ENCODE measurements at regions not wholly inside any gene's neighbourhood (a gene's known extent, or its start where the extent isn't known, plus 50 kb on each side); places are given as distances from the start of the nearest gene placed in this dataset.
"Not testable (repeated sequence)": the region's sequence is repeated elsewhere in the genome, so short reads cannot be mapped to it uniquely, and the experiment has no call there.

DNA sequence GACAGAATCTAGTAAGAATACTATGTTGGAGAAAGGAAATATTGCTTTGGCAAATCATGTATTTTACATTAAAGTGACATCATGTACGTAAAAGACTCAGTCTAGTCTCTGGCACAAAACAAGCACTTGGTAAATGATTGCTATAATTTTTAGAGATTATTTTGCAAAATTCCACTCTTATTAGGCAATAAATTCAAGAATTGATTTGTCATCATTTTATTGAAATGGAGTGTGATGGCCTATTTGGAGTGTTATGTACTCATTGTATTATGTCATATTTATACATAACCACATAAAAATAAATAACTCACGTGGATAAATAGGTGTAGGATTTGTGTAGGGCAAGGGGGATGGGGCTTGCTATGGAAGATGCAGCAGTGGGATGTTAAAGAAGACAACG, 70.0 kb upstream of the FYN start:
- intact Hi-C loops (cut with DNase I): no loop called here
- no peaks in the 10 kb centered on the region for H3K36me3 ChIP-seq
- TF ChIP-seq, protein P1, sequence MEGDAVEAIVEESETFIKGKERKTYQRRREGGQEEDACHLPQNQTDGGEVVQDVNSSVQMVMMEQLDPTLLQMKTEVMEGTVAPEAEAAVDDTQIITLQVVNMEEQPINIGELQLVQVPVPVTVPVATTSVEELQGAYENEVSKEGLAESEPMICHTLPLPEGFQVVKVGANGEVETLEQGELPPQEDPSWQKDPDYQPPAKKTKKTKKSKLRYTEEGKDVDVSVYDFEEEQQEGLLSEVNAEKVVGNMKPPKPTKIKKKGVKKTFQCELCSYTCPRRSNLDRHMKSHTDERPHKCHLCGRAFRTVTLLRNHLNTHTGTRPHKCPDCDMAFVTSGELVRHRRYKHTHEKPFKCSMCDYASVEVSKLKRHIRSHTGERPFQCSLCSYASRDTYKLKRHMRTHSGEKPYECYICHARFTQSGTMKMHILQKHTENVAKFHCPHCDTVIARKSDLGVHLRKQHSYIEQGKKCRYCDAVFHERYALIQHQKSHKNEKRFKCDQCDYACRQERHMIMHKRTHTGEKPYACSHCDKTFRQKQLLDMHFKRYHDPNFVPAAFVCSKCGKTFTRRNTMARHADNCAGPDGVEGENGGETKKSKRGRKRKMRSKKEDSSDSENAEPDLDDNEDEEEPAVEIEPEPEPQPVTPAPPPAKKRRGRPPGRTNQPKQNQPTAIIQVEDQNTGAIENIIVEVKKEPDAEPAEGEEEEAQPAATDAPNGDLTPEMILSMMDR (IDR thresholded peaks at IDR 0.05): no peak
- H3K27me3 ChIP-seq: no peaks in the 10 kb centered on the region
- H3K4me3 ChIP-seq: no peak overlapping the region
- H3K4me1 ChIP-seq: peaks cover 0 to 16% of the 10 kb centered on the region in 2 donors
- ATAC-seq (no peak), DNase-seq (no peak)
- H3K27ac ChIP-seq: no peak overlapping the region
- H3K9me3 ChIP-seq: no peaks in the 10 kb centered on the region

DNA sequence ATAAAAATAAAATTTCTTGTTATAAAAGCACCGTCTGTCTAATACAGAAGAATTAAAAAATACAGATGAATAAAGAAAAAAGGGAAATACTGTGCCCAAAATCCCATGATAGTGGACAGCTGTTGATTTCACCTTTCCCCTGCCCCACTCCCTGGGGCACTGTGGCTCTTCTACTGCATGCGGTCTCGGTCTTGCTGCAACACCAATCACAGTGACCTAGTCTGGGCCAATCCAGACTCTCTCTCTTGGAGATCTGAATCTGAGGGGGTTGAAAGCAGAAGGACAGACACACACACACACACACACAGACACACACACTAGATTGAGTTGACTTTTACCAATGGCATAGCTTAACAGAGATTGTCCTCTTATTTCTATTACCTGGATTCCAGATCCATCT, 70.5 kb upstream of the FYN start:
- peak; percentile 52 for ATAC-seq
- no peak overlapping the region for H3K4me3 ChIP-seq
- intact Hi-C loops (cut with DNase I): no loop called here
- TF ChIP-seq, protein P1 (IDR thresholded peaks at IDR 0.05): no peak
- H3K27ac ChIP-seq: no peak overlapping the region
- peak in 1 of 4 donors; percentile 44 for DNase-seq
- no peaks in the 10 kb centered on the region for H3K36me3 ChIP-seq
- no peaks in the 10 kb centered on the region for H3K9me3 ChIP-seq
- peaks cover 0 to 16% of the 10 kb centered on the region in 2 donors for H3K4me1 ChIP-seq
- H3K27me3 ChIP-seq: no peaks in the 10 kb centered on the region

DNA sequence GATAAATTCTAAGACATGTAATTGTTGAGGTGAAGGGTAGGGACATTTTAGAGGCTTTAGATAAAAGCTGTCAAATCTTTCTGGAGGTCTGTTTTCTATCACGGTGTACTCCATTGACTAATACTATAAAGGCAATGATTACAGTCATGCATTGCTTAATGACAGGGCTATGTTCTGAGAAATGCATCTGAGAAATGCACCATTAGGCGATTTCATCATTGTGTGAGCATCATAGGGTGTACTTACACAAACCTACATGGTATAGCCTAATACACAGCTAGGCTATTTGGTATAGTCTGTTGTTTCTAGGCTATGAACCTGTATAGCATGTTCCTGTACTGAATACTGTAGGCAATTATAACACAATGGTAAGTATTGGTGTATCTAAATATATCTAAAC, 71.3 kb upstream of the FYN start:
- H3K36me3 ChIP-seq: no peaks in the 10 kb centered on the region
- no peak for DNase-seq
- intact Hi-C loops (cut with DNase I): no loop called here
- TF ChIP-seq, protein P1 (IDR thresholded peaks at IDR 0.05): no peak
- no peaks in the 10 kb centered on the region for H3K9me3 ChIP-seq
- H3K4me1 ChIP-seq: peaks cover 0 to 16% of the 10 kb centered on the region in 2 donors
- H3K27me3 ChIP-seq: no peaks in the 10 kb centered on the region
- no peak for ATAC-seq
- no peak overlapping the region for H3K4me3 ChIP-seq
- no peak overlapping the region for H3K27ac ChIP-seq

DNA sequence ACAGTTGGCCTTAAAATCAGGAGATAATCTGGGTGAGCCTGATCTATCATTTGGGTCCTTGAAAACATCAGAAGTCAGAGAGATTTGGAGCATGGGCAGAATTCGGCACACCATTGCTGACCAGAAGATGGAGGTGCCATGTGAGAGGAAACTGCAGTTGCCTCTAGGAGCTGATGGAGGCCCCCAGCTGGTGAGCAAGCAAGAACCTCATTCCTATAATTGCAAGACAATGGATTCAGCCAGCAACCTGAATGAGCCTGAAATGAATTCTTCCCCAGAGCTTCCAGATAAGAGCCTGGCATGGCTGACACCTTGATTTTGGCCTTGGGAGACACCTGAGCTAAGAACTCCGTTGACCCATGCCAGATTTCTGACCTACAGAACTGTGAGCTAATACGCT, 76.3 kb upstream of the FYN start:
- TF ChIP-seq, protein P1 (IDR thresholded peaks at IDR 0.05): no peak
- Histone ChIP-seq H3K9me3 (no peaks in the 10 kb centered on the region), H3K27ac (no peak overlapping the region), H3K36me3 (no peaks in the 10 kb centered on the region), H3K27me3 (no peaks in the 10 kb centered on the region), H3K4me3 (no peak overlapping the region), H3K4me1 (peaks cover 0 to 11% of the 10 kb centered on the region in 2 donors)
- DNase-seq (no peak), ATAC-seq (no peak)
- intact Hi-C loops (cut with DNase I): no loop called here

DNA sequence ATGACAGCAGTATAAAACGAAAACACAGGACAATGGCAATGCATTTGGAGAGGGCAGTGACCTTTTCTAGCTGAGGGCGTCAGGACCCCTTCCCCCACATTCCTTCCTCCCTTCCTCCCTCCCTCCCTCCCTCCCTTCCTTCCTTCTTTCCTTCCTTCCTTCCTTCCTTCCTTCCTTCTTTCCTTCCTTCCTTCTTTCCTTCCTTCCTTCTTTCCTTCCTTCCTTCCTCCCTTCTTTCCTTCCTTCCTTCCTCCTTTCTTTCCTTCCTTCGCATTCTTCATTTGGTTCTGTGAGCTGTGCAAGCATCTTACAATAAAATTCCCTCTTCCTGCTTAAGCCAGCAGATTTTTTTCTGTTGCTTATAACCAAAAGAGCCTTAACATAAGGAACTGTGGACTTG, 76.7 kb upstream of the FYN start:
- H3K36me3 ChIP-seq; ATAC-seq; DNase-seq; H3K9me3 ChIP-seq; H3K4me3 ChIP-seq; intact Hi-C loops (cut with DNase I); H3K27me3 ChIP-seq; H3K27ac ChIP-seq: not testable (repeated sequence)
- peaks cover 0 to 11% of the 10 kb centered on the region in 2 donors for H3K4me1 ChIP-seq
